Fibroblast of lung (primary cell): ENCODE measurements at regions not wholly inside any gene's neighbourhood (a gene's known extent, or its start where the extent isn't known, plus 50 kb on each side); places are given as distances from the start of the nearest gene placed in this dataset.

Source experiments
- DNase-seq, 2 donors: peaks; one replicate each; pipeline versions ENCODE4 v3.0.0 to v3.0.0-alpha.2; 2010; ENCODE audit warnings: low read depth in 2 of 2
- H2AFZ ChIP-seq: 2 replicates; pipeline ENCODE4 v1.5.1; 2012; ENCODE audit warnings: low read length, control low read depth, inconsistent platforms
- H3K27ac ChIP-seq: 2 replicates; pipeline ENCODE4 v1.5.1; 2011; ENCODE audit warnings: low read length, control low read depth; ENCODE audit not compliant: insufficient read depth
- H3K27me3 ChIP-seq: 2 replicates; pipeline ENCODE4 v1.5.1; 2011; ENCODE audit warnings: mild to moderate bottlenecking, low read length; ENCODE audit not compliant: control insufficient read depth, insufficient read depth
- H3K36me3 ChIP-seq: 2 replicates; pipeline ENCODE4 v1.5.1; 2011; ENCODE audit warnings: low read length; ENCODE audit not compliant: control insufficient read depth, insufficient read depth
- H3K4me1 ChIP-seq: 2 replicates; pipeline ENCODE4 v1.5.1; 2011; ENCODE audit warnings: low read length; ENCODE audit not compliant: control insufficient read depth, insufficient read depth; ENCODE audit errors: extremely low read depth
- H3K4me2 ChIP-seq: 2 replicates; pipeline ENCODE4 v1.5.1; 2011; ENCODE audit warnings: low read length, control low read depth; ENCODE audit not compliant: insufficient read depth; ENCODE audit errors: extremely low read depth
- H3K4me3 ChIP-seq, 4 experiments: fragments of 200-600 bp in 1 of 4; sonication (generic) in 1 of 4; replicated peaks in 1 of 4; 2 replicates each; pipeline ENCODE4 v1.5.1; 2011 to 2016; ENCODE audit warnings: low read length in 4 of 4, low read depth in 3 of 4, mild to moderate bottlenecking in 3 of 4, control low read depth in 2 of 4, inconsistent platforms in 1 of 4, mixed read lengths in 1 of 4; ENCODE audit not compliant: insufficient read depth in 1 of 4; ENCODE audit errors: control extremely low read depth in 1 of 4
- H3K79me2 ChIP-seq: 2 replicates; pipeline ENCODE4 v1.5.1; 2012; ENCODE audit warnings: mild to moderate bottlenecking, low read length, inconsistent platforms; ENCODE audit not compliant: control insufficient read depth, insufficient read depth
- H3K9ac ChIP-seq: 2 replicates; pipeline ENCODE4 v1.5.1; 2011; ENCODE audit warnings: mild to moderate bottlenecking, low read length, control low read depth; ENCODE audit not compliant: insufficient read depth
- H3K9me3 ChIP-seq: 2 replicates; pipeline ENCODE4 v1.5.1; 2012; ENCODE audit warnings: low read depth, low read length; ENCODE audit not compliant: control insufficient read depth, insufficient read depth
- H4K20me1 ChIP-seq: 2 replicates; pipeline ENCODE4 v1.5.1; 2011; ENCODE audit warnings: low read length; ENCODE audit not compliant: control insufficient read depth, insufficient read depth; ENCODE audit errors: extremely low read depth
- EZH2 ChIP-seq: IDR thresholded peaks from 2 replicates; pipeline ENCODE4 v1.5.1; 2012; ENCODE audit warnings: low read length, control low read depth, mild to moderate bottlenecking; ENCODE audit errors: missing control alignments
- TF ChIP-seq, protein P1 (sequence below), 2 donors: IDR thresholded peaks in 1 of 2; conservative IDR thresholded peaks in 1 of 2; 1 replicate in 1 of 2; 2 replicates in 1 of 2; pipeline ENCODE4 v1.5.1; 2011 to 2012; ENCODE audit warnings: low read length in 2 of 2, control low read depth in 1 of 2, inconsistent platforms in 1 of 2, low read depth in 1 of 2, mild to moderate bottlenecking in 1 of 2

DNA sequence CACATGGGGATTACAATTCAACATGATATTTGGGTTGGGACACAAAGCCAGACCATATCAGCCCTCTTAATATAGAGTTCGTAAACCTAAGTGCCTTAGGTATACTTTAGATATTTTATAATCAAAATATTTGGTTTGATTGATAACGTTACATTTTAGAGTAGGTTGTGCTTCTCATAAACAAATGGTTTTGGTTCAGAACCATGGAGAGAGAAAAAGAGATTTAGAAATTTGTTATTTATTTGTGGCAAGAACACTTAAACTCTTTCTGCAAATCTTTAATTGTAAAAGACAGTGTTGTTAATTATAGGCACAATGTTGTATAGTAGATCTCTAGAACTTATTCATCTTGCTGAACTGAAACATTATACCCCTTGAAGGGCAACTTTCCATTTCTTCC lies 298.8 kb downstream of the TENT4A start:
- Histone ChIP-seq H3K27me3 (no peaks in the 10 kb centered on the region), H3K36me3 (no peaks in the 10 kb centered on the region), H3K79me2 (no peaks in the 10 kb centered on the region), H3K27ac (no peak overlapping the region), H4K20me1 (no peaks in the 10 kb centered on the region), H3K4me3 (no peak overlapping the region), H3K9me3 (no peaks in the 10 kb centered on the region), H3K9ac (no peak overlapping the region), H3K4me2 (no peak overlapping the region), H3K4me1 (no peaks in the 10 kb centered on the region), H2AFZ (no peak overlapping the region)
- TF ChIP-seq, protein P1, sequence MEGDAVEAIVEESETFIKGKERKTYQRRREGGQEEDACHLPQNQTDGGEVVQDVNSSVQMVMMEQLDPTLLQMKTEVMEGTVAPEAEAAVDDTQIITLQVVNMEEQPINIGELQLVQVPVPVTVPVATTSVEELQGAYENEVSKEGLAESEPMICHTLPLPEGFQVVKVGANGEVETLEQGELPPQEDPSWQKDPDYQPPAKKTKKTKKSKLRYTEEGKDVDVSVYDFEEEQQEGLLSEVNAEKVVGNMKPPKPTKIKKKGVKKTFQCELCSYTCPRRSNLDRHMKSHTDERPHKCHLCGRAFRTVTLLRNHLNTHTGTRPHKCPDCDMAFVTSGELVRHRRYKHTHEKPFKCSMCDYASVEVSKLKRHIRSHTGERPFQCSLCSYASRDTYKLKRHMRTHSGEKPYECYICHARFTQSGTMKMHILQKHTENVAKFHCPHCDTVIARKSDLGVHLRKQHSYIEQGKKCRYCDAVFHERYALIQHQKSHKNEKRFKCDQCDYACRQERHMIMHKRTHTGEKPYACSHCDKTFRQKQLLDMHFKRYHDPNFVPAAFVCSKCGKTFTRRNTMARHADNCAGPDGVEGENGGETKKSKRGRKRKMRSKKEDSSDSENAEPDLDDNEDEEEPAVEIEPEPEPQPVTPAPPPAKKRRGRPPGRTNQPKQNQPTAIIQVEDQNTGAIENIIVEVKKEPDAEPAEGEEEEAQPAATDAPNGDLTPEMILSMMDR (conservative IDR thresholded peaks at IDR 0.05 in 1 of 2, IDR thresholded peaks at IDR 0.05 in 1 of 2; ENCODE audit: low read depth in 1 of 2, low read length in 2 of 2): no peak
- no peak for TF ChIP-seq EZH2
- no peak for DNase-seq

DNA sequence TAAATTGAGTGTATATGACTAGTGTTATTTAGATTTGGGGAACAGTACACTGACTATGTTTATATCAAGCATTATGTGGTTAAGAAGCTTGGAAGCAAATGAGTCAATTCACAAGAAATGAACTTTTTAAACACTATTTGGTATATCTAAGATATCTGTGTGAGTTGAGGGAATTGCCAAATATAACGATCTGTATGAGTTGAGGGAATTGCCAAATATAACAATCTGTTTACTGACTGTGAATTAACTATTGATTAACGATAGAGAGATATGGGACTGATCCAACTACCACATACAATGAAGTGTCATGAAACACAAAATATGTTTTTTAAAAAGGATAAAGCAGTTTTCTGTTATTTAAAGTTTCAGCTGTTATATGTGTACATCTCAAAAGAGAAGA lies 301.4 kb downstream of the TENT4A start:
- TF ChIP-seq, protein P1 (conservative IDR thresholded peaks at IDR 0.05 in 1 of 2, IDR thresholded peaks at IDR 0.05 in 1 of 2; ENCODE audit: low read depth in 1 of 2, low read length in 2 of 2): no peak
- TF ChIP-seq EZH2: no peak
- no peaks in the 10 kb centered on the region for H3K27me3 ChIP-seq
- H3K79me2 ChIP-seq: no peaks in the 10 kb centered on the region
- no peaks in the 10 kb centered on the region for H3K9me3 ChIP-seq
- no peak overlapping the region for H2AFZ ChIP-seq
- H3K9ac ChIP-seq: no peak overlapping the region
- no peak overlapping the region for H3K27ac ChIP-seq
- no peaks in the 10 kb centered on the region for H3K4me1 ChIP-seq
- H3K36me3 ChIP-seq: no peaks in the 10 kb centered on the region
- no peaks in the 10 kb centered on the region for H4K20me1 ChIP-seq
- no peak for DNase-seq
- H3K4me2 ChIP-seq: no peak overlapping the region
- H3K4me3 ChIP-seq: no peak overlapping the region

DNA sequence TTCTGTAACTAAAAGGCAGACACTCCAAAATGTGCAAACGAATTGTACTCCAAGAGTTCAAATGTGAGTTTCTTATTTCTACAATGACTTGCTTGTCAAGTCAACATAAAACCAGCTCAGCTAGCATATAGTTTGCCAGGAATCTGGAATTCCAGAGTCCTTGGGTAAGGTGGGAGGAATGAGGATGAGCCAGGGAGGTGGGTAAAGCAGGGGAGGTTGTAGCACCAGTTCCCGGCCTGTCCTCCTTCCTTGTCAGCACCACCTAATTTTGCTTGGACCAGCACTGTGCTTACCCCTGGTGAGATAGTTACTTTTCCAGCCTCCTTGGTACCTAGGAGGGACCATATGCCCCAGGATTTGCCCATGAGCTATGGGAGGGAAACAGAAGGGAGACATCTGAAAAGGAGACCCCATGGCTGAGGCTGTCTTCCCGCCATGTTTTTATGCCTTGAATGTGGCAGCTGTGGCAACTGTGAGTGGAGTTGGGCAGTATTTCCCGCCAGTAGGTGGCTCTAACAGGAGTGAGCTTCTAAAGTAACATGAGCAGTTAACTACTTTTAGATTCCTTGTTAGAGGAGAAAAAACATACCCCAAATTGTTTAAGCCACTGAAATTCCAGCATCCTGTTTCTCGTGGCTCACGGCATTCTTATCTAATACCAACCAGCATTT lies 302.5 kb downstream of the TENT4A start:
- Histone ChIP-seq H3K36me3 (no peaks in the 10 kb centered on the region), H4K20me1 (no peaks in the 10 kb centered on the region), H3K27me3 (no peaks in the 10 kb centered on the region), H3K9ac (no peak overlapping the region), H3K9me3 (no peaks in the 10 kb centered on the region), H3K79me2 (no peaks in the 10 kb centered on the region), H3K4me2 (no peak overlapping the region), H2AFZ (no peak overlapping the region), H3K4me3 (no peak overlapping the region), H3K27ac (no peak overlapping the region), H3K4me1 (no peaks in the 10 kb centered on the region)
- TF ChIP-seq EZH2: no peak
- TF ChIP-seq, protein P1 (conservative IDR thresholded peaks at IDR 0.05 in 1 of 2, IDR thresholded peaks at IDR 0.05 in 1 of 2; ENCODE audit: low read depth in 1 of 2, low read length in 2 of 2): no peak
- DNase-seq: no peak
